Mesenchymal stem cell (in vitro differentiated cells and primary cell): ENCODE measurements at regions not wholly inside any gene's neighbourhood (a gene's known extent, or its start where the extent isn't known, plus 50 kb on each side); places are given as distances from the start of the nearest gene placed in this dataset.

Experiments used
- DNase-seq: peaks from one replicate; pipeline ENCODE4 v3.0.0-alpha.2; 2013
- H2AFZ ChIP-seq: one replicate; pipeline ENCODE4 v1.6.1; 2013; ENCODE audit warnings: low read depth, mild to moderate bottlenecking, control low read depth, inconsistent platforms, low read length, moderate library complexity
- H2AK5ac ChIP-seq: 2 replicates; pipeline ENCODE4 v1.6.1; 2013; ENCODE audit warnings: low read length, moderate library complexity, mild to moderate bottlenecking, inconsistent platforms; ENCODE audit not compliant: severe bottlenecking
- H2BK120ac ChIP-seq: one replicate; pipeline ENCODE4 v1.6.1; 2013; ENCODE audit warnings: low read depth, mild to moderate bottlenecking, inconsistent platforms, low read length, moderate library complexity
- H2BK12ac ChIP-seq, 2 experiments: one replicate each; pipeline ENCODE4 v1.6.1; 2013; ENCODE audit warnings: inconsistent platforms in 2 of 2, low read length in 2 of 2, mild to moderate bottlenecking in 2 of 2, moderate library complexity in 2 of 2, control low read depth in 1 of 2
- H2BK15ac ChIP-seq: one replicate; pipeline ENCODE4 v1.6.1; 2013; ENCODE audit warnings: mild to moderate bottlenecking, low read depth, inconsistent platforms; ENCODE audit not compliant: poor library complexity, severe bottlenecking
- H2BK5ac ChIP-seq: 2 replicates; pipeline ENCODE4 v1.6.1; 2013; ENCODE audit warnings: low read depth, mild to moderate bottlenecking, low read length, control low read depth, inconsistent platforms; ENCODE audit not compliant: poor library complexity, severe bottlenecking
- H3K14ac ChIP-seq, 2 experiments: one replicate each; pipeline ENCODE4 v1.6.1; 2013; ENCODE audit warnings: inconsistent platforms in 2 of 2, low read length in 2 of 2, control low read depth in 1 of 2, mild to moderate bottlenecking in 1 of 2, moderate library complexity in 1 of 2
- H3K18ac ChIP-seq, 2 experiments: one replicate each; pipeline ENCODE4 v1.6.1; 2013; ENCODE audit warnings: inconsistent platforms in 2 of 2, low read length in 2 of 2, control low read depth in 1 of 2, low read depth in 1 of 2, mild to moderate bottlenecking in 1 of 2
- H3K23ac ChIP-seq, 2 experiments: one replicate each; pipeline ENCODE4 v1.6.1; 2013; ENCODE audit warnings: inconsistent platforms in 2 of 2, low read length in 2 of 2, mild to moderate bottlenecking in 2 of 2, moderate library complexity in 2 of 2, control low read depth in 1 of 2
- H3K27ac ChIP-seq: 2 replicates; pipeline ENCODE4 v1.5.1; 2013; ENCODE audit warnings: mild to moderate bottlenecking, moderate library complexity, low read length, control low read depth, inconsistent platforms; ENCODE audit not compliant: poor library complexity, severe bottlenecking
- H3K27me3 ChIP-seq, 2 experiments: 2 replicates each; pipeline versions ENCODE4 v1.6.1 to v1.7.0; 2013; ENCODE audit warnings: low read length in 2 of 2, mild to moderate bottlenecking in 2 of 2, moderate library complexity in 2 of 2, control low read depth in 1 of 2, inconsistent platforms in 1 of 2; ENCODE audit not compliant: control insufficient read depth in 1 of 2, insufficient read depth in 1 of 2
- H3K36me3 ChIP-seq, 2 experiments: 2 replicates each; pipeline versions ENCODE4 v1.6.1 to v1.7.0; 2013; ENCODE audit warnings: low read length in 2 of 2, control low read depth in 1 of 2, inconsistent platforms in 1 of 2, low read depth in 1 of 2, mild to moderate bottlenecking in 1 of 2; ENCODE audit not compliant: insufficient read depth in 2 of 2, control insufficient read depth in 1 of 2
- H3K4ac ChIP-seq, 2 experiments: one replicate each; pipeline ENCODE4 v1.6.1; 2013; ENCODE audit warnings: inconsistent platforms in 2 of 2, low read length in 2 of 2, mild to moderate bottlenecking in 2 of 2, moderate library complexity in 2 of 2, control low read depth in 1 of 2, low read depth in 1 of 2
- H3K4me1 ChIP-seq: 2 replicates; pipeline ENCODE4 v1.6.1; 2013; ENCODE audit warnings: low read depth, low read length, control low read depth; ENCODE audit not compliant: control insufficient read depth, insufficient read depth
- H3K4me2 ChIP-seq: 2 replicates; pipeline ENCODE4 v1.6.1; 2013; ENCODE audit warnings: low read length, mild to moderate bottlenecking, inconsistent platforms; ENCODE audit not compliant: poor library complexity, severe bottlenecking
- H3K4me3 ChIP-seq, 2 experiments: 2 replicates each; pipeline versions ENCODE4 v1.5.1 to v1.7.0; 2013; ENCODE audit warnings: low read length in 2 of 2, mild to moderate bottlenecking in 2 of 2, control low read depth in 1 of 2, low read depth in 1 of 2; ENCODE audit not compliant: insufficient read depth in 1 of 2
- H3K79me1 ChIP-seq: replicated peaks from 2 replicates; pipeline ENCODE4 v1.6.1; 2013; ENCODE audit warnings: mild to moderate bottlenecking, control low read depth, low read length, inconsistent platforms; ENCODE audit not compliant: poor library complexity, severe bottlenecking
- H3K9ac ChIP-seq: 2 replicates; pipeline ENCODE4 v1.7.0; 2013; ENCODE audit warnings: mild to moderate bottlenecking, low read length, moderate library complexity
- H3K9me3 ChIP-seq: 2 replicates; pipeline ENCODE4 v1.7.0; 2013; ENCODE audit warnings: mild to moderate bottlenecking, low read length; ENCODE audit not compliant: control insufficient read depth
- H4K8ac ChIP-seq: one replicate; pipeline ENCODE4 v1.6.1; 2013; ENCODE audit warnings: inconsistent platforms, mild to moderate bottlenecking, low read length, moderate library complexity
- H4K91ac ChIP-seq: one replicate; pipeline ENCODE4 v1.6.1; 2013; ENCODE audit warnings: mild to moderate bottlenecking, low read length, inconsistent platforms
- WGBS: methylation state at CpG from one replicate; pipeline ENCODE4 v1.1.7; 2013; ENCODE audit warnings: mixed read lengths; 5-methylcytosine and 5-hydroxymethylcytosine counted together

- no peak overlapping the region for H2AK5ac ChIP-seq
- H3K9me3 ChIP-seq = peaks cover 2% of the 10 kb centered on the region
- no peak overlapping the region for H2BK120ac ChIP-seq
- DNase-seq = no peak
- H2BK12ac ChIP-seq = no peak overlapping the region
- no peaks in the 10 kb centered on the region for H3K36me3 ChIP-seq
- no peak overlapping the region for H3K23ac ChIP-seq
- H3K4ac ChIP-seq = no peak overlapping the region
- no peak overlapping the region for H4K91ac ChIP-seq
- 92% methylated on average over 2 of the region's 4 CpGs for WGBS
- H4K8ac ChIP-seq = no peak overlapping the region
- H3K4me1 ChIP-seq = no peaks in the 10 kb centered on the region
- H3K9ac ChIP-seq = no peak overlapping the region
- no peak overlapping the region for H3K18ac ChIP-seq
- H3K27me3 ChIP-seq = no peaks in the 10 kb centered on the region
- no peak overlapping the region for H3K4me3 ChIP-seq
- no peak overlapping the region for H2BK5ac ChIP-seq
- no peak overlapping the region for H3K4me2 ChIP-seq
- H2AFZ ChIP-seq = no peak overlapping the region
- H3K14ac ChIP-seq = no peak overlapping the region
- H2BK15ac ChIP-seq = no peak overlapping the region
- no peak overlapping the region for H3K27ac ChIP-seq
- H3K79me1 ChIP-seq = no peaks in the 10 kb centered on the region
These were observed 1005.6 kb downstream of the TBC1D22A start for GRCh38 chr22:47768027-47768426.

- no peak for DNase-seq
- Histone ChIP-seq H3K4me3 (no peak overlapping the region), H3K79me1 (no peaks in the 10 kb centered on the region), H3K18ac (no peak overlapping the region), H3K9ac (no peak overlapping the region), H3K4me1 (no peaks in the 10 kb centered on the region), H3K4ac (no peak overlapping the region), H3K27me3 (no peaks in the 10 kb centered on the region), H3K4me2 (no peak overlapping the region), H2BK5ac (no peak overlapping the region), H2AFZ (no peak overlapping the region), H3K27ac (no peak overlapping the region), H3K9me3 (peaks cover 2% of the 10 kb centered on the region), H3K14ac (no peak overlapping the region), H3K23ac (no peak overlapping the region), H4K91ac (no peak overlapping the region), H4K8ac (no peak overlapping the region), H2BK15ac (no peak overlapping the region), H2BK120ac (no peak overlapping the region), H3K36me3 (no peaks in the 10 kb centered on the region), H2AK5ac (no peak overlapping the region), H2BK12ac (no peak overlapping the region)
- WGBS = 72% methylated on average over 4 of the region's 5 CpGs
These were observed 1005.0 kb downstream of the TBC1D22A start for GRCh38 chr22:47767403-47767802.

DNA sequence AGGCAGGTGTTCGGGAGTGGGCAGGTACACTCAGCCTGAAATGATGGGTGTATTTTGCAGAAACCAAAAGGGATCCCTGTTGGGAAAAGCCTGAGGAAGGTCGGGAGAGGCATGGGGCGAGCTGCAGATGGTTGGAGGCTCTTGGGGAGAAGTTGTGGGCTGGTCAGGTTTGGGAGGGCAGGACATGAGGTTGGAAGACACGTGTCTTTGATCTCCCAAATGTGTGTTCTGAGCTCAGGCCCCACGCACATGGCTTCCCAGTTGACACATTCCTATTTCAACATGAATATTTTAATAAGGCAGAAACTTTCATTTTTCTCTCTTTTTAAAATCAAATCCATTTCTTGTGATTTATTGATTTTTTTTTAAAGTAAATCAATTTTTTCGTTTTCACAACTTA lies 1003.3 kb downstream of the TBC1D22A start:
- no peak overlapping the region for H2BK120ac ChIP-seq
- 39% methylated on average over 3 of the region's 6 CpGs for WGBS
- no peak for DNase-seq

DNA sequence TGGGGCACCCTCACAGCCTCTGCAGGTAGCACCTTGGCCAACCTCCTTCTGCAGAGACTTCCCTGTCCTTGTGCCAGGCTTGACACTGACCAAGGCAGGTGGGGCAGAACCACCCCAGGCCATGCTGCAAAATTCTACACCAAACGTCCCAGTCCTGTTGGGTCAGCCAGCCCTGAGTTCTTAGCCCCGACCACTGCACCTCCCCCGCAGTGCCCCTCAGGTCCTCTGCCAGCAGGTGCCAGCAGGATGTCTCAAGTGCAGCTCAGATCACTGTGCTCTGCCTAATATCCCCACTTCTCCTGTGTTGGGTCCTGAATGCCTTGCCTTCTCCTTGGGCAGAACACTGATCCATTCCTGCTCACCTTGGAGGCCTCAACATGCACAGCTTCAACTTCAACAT lies 999.7 kb downstream of the TBC1D22A start:
- Histone ChIP-seq H2BK15ac (no peak overlapping the region), H3K14ac (no peak overlapping the region), H3K27ac (no peak overlapping the region), H3K79me1 (no peaks in the 10 kb centered on the region), H2BK120ac (no peak overlapping the region), H4K8ac (no peak overlapping the region), H3K4me3 (no peak overlapping the region), H3K4me1 (no peaks in the 10 kb centered on the region), H3K23ac (no peak overlapping the region), H2BK5ac (no peak overlapping the region), H2AFZ (no peak overlapping the region), H3K4me2 (no peak overlapping the region), H3K18ac (no peak overlapping the region), H2BK12ac (no peak overlapping the region), H3K4ac (no peak overlapping the region), H3K27me3 (no peaks in the 10 kb centered on the region), H4K91ac (no peak overlapping the region), H3K36me3 (no peaks in the 10 kb centered on the region), H2AK5ac (no peak overlapping the region), H3K9me3 (peaks cover 8% of the 10 kb centered on the region), H3K9ac (no peak overlapping the region)
- DNase-seq = no peak
- WGBS = 66% methylated on average over 3 of the region's 3 CpGs

More for the DNA sequence above, 1003.3 kb downstream of the TBC1D22A start:
- H2BK5ac ChIP-seq = no peak overlapping the region
- no peaks in the 10 kb centered on the region for H3K4me1 ChIP-seq
- H4K8ac ChIP-seq = no peak overlapping the region
- H2AFZ ChIP-seq = no peak overlapping the region
- H3K14ac ChIP-seq = no peak overlapping the region
- H4K91ac ChIP-seq = no peak overlapping the region
- no peak overlapping the region for H3K4me2 ChIP-seq
- no peak overlapping the region for H3K4me3 ChIP-seq
- H2BK15ac ChIP-seq = no peak overlapping the region
- no peaks in the 10 kb centered on the region for H3K27me3 ChIP-seq
- no peak overlapping the region for H3K9ac ChIP-seq
- H2BK12ac ChIP-seq = no peak overlapping the region
- no peak overlapping the region for H3K4ac ChIP-seq
- no peaks in the 10 kb centered on the region for H3K79me1 ChIP-seq
- H3K27ac ChIP-seq = no peak overlapping the region
- no peak overlapping the region for H3K18ac ChIP-seq
- peaks cover 2% of the 10 kb centered on the region for H3K9me3 ChIP-seq
- H3K36me3 ChIP-seq = no peaks in the 10 kb centered on the region
- H2AK5ac ChIP-seq = no peak overlapping the region
- no peak overlapping the region for H3K23ac ChIP-seq
